ENCODE measurements at regions not wholly inside any gene's neighbourhood (a gene's known extent, or its start where the extent isn't known, plus 50 kb on each side); places are given as distances from the start of the nearest gene placed in this dataset.

DNA sequence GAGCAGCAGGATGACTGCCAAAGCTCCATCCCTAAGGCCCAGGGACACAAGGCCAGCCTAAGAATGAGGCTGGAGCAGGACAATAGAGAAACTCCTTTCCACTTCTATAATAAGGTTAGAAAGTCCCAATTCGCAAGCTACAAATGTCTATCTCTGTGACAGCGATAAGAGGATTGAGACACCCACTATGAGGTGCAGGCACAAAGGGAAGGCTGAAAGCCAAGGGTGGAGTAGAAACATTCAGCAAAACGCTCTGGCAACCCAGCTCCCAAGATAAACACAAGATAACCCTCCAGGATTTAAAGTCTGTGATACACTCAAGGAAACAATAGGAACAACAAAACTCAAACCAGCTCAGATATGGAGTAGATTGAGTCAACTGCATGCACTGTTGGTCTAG, 418.0 kb upstream of the UBE2E3 start:
- no peak for TF ChIP-seq EP300 (IDR thresholded peaks at IDR 0.05)
- TF ChIP-seq, protein P1, sequence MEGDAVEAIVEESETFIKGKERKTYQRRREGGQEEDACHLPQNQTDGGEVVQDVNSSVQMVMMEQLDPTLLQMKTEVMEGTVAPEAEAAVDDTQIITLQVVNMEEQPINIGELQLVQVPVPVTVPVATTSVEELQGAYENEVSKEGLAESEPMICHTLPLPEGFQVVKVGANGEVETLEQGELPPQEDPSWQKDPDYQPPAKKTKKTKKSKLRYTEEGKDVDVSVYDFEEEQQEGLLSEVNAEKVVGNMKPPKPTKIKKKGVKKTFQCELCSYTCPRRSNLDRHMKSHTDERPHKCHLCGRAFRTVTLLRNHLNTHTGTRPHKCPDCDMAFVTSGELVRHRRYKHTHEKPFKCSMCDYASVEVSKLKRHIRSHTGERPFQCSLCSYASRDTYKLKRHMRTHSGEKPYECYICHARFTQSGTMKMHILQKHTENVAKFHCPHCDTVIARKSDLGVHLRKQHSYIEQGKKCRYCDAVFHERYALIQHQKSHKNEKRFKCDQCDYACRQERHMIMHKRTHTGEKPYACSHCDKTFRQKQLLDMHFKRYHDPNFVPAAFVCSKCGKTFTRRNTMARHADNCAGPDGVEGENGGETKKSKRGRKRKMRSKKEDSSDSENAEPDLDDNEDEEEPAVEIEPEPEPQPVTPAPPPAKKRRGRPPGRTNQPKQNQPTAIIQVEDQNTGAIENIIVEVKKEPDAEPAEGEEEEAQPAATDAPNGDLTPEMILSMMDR (IDR thresholded peaks at IDR 0.05), result no peak
- no peak for TF ChIP-seq POLR2A (IDR thresholded peaks at IDR 0.05)

All from sigmoid colon (tissue), 4 donors.